ENCODE measurements at regions not wholly inside any gene's neighbourhood (a gene's known extent, or its start where the extent isn't known, plus 50 kb on each side); places are given as distances from the start of the nearest gene placed in this dataset.

- Mint-ChIP-seq H3K9me3 (peaks cover 0 to 4% of the 10 kb centered on the region in 2 donors), H3K36me3 (no peaks in the 10 kb centered on the region), H3K27ac (no peak overlapping the region)
- no peak for ATAC-seq
- no peak for DNase-seq (ENCODE audit: low spot score in 2 of 2)
Measured at GRCh38 chr6:56771189-56771588, 128.5 kb upstream of the DST start.

DNA sequence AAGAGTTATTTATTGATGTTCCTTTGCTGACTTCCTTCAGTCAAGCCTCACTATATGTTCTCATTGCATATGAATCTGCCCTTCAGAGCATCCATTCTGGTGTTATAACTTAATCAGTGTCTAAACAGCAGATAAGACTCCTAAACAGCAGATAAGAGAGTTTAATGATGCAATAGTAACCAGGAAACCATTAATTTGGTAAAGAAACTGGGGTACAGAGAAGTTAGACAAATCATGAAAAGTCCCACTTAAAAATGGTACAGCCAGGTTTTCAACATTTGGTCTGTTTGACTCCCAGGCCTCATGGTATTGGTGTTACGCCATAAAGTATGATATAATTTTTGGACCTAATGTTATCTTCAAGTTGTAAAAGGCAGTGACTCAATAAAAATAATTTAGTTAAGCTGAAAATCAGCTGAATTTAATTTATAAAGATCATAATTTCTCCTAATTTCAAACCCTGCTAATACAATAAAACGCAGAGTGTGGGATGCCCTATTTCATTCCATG is 127.4 kb upstream of the DST start:
- Mint-ChIP-seq H3K27ac (no peak overlapping the region), H3K9me3 (peaks cover 0 to 4% of the 10 kb centered on the region in 2 donors), H3K36me3 (no peaks in the 10 kb centered on the region)
- no peak for ATAC-seq
- no peak for DNase-seq (ENCODE audit: low spot score in 2 of 2)

- Mint-ChIP-seq H3K36me3 (no peaks in the 10 kb centered on the region), H3K27ac (no peak overlapping the region), H3K9me3 (no peaks in the 10 kb centered on the region)
- DNase-seq (ENCODE audit: low spot score in 2 of 2), result no peak
- ATAC-seq, result no peak
Measured at GRCh38 chr6:56767892-56768531, 125.3 kb upstream of the DST start.

GRCh38 chr6:56767435-56767834 is 124.7 kb upstream of the DST start:
- H3K27ac Mint-ChIP-seq, result no peak overlapping the region
- H3K36me3 Mint-ChIP-seq, result no peaks in the 10 kb centered on the region
- DNase-seq (ENCODE audit: low spot score in 2 of 2) (no peak), ATAC-seq (no peak)
- H3K9me3 Mint-ChIP-seq, result no peaks in the 10 kb centered on the region

- Mint-ChIP-seq H3K27ac (no peak overlapping the region), H3K36me3 (no peaks in the 10 kb centered on the region), H3K9me3 (no peaks in the 10 kb centered on the region)
- DNase-seq (ENCODE audit: low spot score in 2 of 2), result no peak
- ATAC-seq, result no peak
Measured at GRCh38 chr6:56766806-56767178, 124.1 kb upstream of the DST start.

- Mint-ChIP-seq H3K27ac (no peak overlapping the region), H3K9me3 (no peaks in the 10 kb centered on the region), H3K36me3 (no peaks in the 10 kb centered on the region)
- ATAC-seq (no peak), DNase-seq (ENCODE audit: low spot score in 2 of 2) (no peak)
Measured at GRCh38 chr6:56766139-56766805, 123.6 kb upstream of the DST start.

- Mint-ChIP-seq H3K36me3 (no peaks in the 10 kb centered on the region), H3K9me3 (no peaks in the 10 kb centered on the region), H3K27ac (no peak overlapping the region)
- DNase-seq (ENCODE audit: low spot score in 2 of 2) (no peak), ATAC-seq (no peak)
Measured at GRCh38 chr6:56765494-56765893, 122.8 kb upstream of the DST start.

- no peak for ATAC-seq
- no peak for DNase-seq (ENCODE audit: low spot score in 2 of 2)
- Mint-ChIP-seq H3K36me3 (no peaks in the 10 kb centered on the region), H3K9me3 (no peaks in the 10 kb centered on the region), H3K27ac (peak overlapping the region in 1 of 2 donors; percentile 81)
Measured at GRCh38 chr6:56764081-56764566, 121.4 kb upstream of the DST start.

- no peak for DNase-seq (ENCODE audit: low spot score in 2 of 2)
Measured at GRCh38 chr6:56761651-56762050, 119.0 kb upstream of the DST start.

GRCh38 chr6:56760842-56761241 is 118.2 kb upstream of the DST start:
- Mint-ChIP-seq H3K36me3 (no peaks in the 10 kb centered on the region), H3K27ac (no peak overlapping the region), H3K9me3 (no peaks in the 10 kb centered on the region)
- DNase-seq (ENCODE audit: low spot score in 2 of 2) (no peak), ATAC-seq (no peak)

More at GRCh38 chr6:56761651-56762050, 119.0 kb upstream of the DST start:
- Mint-ChIP-seq H3K36me3 (no peaks in the 10 kb centered on the region), H3K27ac (no peak overlapping the region), H3K9me3 (no peaks in the 10 kb centered on the region)
- ATAC-seq, result no peak

DNA sequence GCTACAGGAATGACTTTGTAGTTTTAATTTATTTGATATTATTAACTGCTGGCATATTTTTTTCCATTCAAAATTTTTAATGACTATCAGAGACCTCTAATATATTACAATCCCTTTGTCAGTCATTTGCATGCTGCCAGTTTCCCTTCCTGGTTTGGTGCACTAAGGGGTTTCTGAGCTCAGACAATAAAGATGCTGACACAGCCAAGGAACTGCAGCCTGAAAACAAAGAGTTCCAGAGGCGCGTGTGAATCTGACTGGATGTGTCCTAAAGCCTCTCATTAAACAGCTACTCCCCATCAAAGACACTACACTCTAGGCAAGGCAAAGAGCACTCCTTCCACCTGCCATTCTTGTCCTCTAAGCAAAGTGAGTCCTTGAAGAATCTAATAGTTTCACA is 116.8 kb upstream of the DST start:
- DNase-seq (ENCODE audit: low spot score in 2 of 2) (no peak), ATAC-seq (no peak)
- H3K27ac Mint-ChIP-seq, result no peak overlapping the region
- no peaks in the 10 kb centered on the region for H3K9me3 Mint-ChIP-seq
- H3K36me3 Mint-ChIP-seq, result no peaks in the 10 kb centered on the region

- DNase-seq (ENCODE audit: low spot score in 2 of 2) (no peak), ATAC-seq (no peak)
- Mint-ChIP-seq H3K27ac (no peak overlapping the region), H3K36me3 (no peaks in the 10 kb centered on the region), H3K9me3 (no peaks in the 10 kb centered on the region)
Measured at GRCh38 chr6:56758553-56758952, 115.9 kb upstream of the DST start.

DNA sequence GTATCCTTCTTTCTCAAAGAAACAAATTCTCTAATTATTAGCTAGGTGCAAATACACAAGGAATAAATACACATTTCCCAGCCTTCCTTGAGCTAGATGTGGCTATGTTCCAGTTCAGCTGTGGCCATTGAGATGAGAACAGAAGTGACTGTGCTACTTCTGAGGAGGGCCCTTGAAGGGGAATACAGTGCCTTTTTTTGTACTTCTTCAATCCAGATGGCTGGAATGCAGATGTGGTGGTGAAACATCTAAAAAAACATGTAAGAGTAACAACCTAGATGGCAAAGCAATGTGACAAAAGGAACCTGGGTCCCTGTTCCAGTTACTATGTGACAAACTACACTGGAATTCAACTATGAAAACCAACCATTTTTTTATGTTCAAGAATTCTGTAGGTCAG is 115.4 kb upstream of the DST start:
- no peak overlapping the region for H3K27ac Mint-ChIP-seq
- ATAC-seq (no peak), DNase-seq (ENCODE audit: low spot score in 2 of 2) (no peak)
- no peaks in the 10 kb centered on the region for H3K9me3 Mint-ChIP-seq
- H3K36me3 Mint-ChIP-seq, result no peaks in the 10 kb centered on the region

DNA sequence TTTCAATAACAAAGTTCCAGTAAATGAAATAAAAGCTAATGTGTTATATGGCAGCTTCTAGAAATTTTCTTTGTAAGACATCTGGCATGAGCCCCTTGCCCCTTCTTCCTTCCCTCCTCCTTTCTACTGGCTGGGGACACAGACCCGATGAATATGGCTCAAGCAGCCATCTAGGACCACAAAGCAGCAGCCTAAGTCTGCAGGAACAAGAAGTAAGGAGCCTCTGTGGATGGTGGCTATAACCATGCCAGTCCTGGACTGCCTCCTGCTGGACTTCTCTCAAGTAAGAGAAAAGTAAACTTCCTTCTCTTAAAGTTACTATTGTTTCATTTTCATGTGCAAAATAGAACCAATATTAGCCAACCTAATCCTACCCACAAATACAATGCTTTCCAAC is 114.9 kb upstream of the DST start:
- Mint-ChIP-seq H3K27ac (no peak overlapping the region), H3K9me3 (no peaks in the 10 kb centered on the region), H3K36me3 (no peaks in the 10 kb centered on the region)
- ATAC-seq (no peak), DNase-seq (ENCODE audit: low spot score in 2 of 2) (no peak)

DNA sequence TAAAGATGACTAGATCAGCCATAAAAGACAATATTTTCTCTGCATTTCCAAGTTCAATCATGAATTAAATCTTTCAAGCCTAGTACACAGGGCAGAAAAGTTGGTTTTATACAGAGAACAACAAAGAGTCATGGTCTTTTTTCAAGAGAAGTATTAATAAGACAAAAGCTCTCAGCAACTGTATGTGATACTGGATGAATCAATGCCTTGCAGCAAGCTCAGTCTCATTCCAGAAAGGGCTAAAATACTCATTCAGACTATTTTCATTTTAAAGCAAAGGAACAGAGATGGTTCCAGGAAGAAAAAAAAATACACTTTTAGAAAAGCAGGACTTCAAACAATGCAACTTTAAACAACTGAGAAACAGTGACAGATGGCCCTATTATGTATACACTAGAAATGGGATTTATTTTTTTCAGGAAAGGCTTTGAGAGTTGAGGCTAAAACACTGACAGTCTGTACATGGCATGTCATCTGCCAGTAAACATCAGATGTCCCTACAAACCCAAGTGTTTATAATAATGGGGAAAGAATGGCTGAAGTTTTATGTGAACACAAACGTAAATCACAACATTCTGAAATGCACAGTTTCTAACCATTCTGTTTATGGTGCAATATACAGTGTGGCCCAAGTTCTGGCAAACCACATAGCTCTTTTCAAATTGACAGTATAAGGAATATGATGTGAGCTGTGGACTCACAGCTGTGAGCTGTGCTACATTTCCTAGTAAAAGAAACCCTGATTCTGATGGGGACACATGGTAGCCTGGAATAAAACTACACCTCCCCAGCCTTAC is 114.3 kb upstream of the DST start:
- no peak for DNase-seq (ENCODE audit: low spot score in 2 of 2)
- Mint-ChIP-seq H3K36me3 (no peaks in the 10 kb centered on the region), H3K27ac (no peak overlapping the region), H3K9me3 (no peaks in the 10 kb centered on the region)
- ATAC-seq, result peak in 1 of 2 donors; percentile 18

GRCh38 chr6:56756219-56756789 is 113.6 kb upstream of the DST start:
- peak in 1 of 2 donors; percentile 26 for ATAC-seq
- H3K27ac Mint-ChIP-seq, result no peak overlapping the region
- no peak for DNase-seq (ENCODE audit: low spot score in 2 of 2)
- no peaks in the 10 kb centered on the region for H3K9me3 Mint-ChIP-seq
- no peaks in the 10 kb centered on the region for H3K36me3 Mint-ChIP-seq

- H3K36me3 Mint-ChIP-seq, result no peaks in the 10 kb centered on the region
- no peak for DNase-seq (ENCODE audit: low spot score in 2 of 2)
- H3K9me3 Mint-ChIP-seq, result no peaks in the 10 kb centered on the region
- H3K27ac Mint-ChIP-seq, result no peak overlapping the region
- no peak for ATAC-seq
Measured at GRCh38 chr6:56755040-56755439, 112.4 kb upstream of the DST start.

All from activated naive CD4-positive, alpha-beta T cell treated with anti-CD3 and anti-CD28 coated beads, Interleukin-2, amount 50 U/mL, for 72 hours (primary cell).